HepG2 (cell line): ENCODE measurements at regions not wholly inside any gene's neighbourhood (a gene's known extent, or its start where the extent isn't known, plus 50 kb on each side); places are given as distances from the start of the nearest gene placed in this dataset.

Experiments used
- CAMTA2 ChIP-seq: sonication (generic); formaldehyde crosslinking; IDR thresholded peaks from 2 replicates; pipeline ENCODE4 v1.4.0; 2020; ENCODE audit warnings: mild to moderate bottlenecking, missing genetic modification reagents, borderline replicate concordance
- DBP ChIP-seq: sonication (generic); formaldehyde crosslinking; IDR thresholded peaks from 2 replicates; pipeline ENCODE4 v1.4.0; 2020; ENCODE audit warnings: missing genetic modification reagents; ENCODE audit errors: not compliant biosample characterization
- HES4 ChIP-seq: sonication (generic); formaldehyde crosslinking; IDR thresholded peaks from 2 replicates; pipeline ENCODE4 v1.9.0; 2021; ENCODE audit warnings: mild to moderate bottlenecking, missing genetic modification reagents, borderline replicate concordance
- IKZF1 ChIP-seq: fragments of 450-650 bp; IDR thresholded peaks from 2 replicates; pipeline ENCODE4 v1.7.1; 2016
- MEIS1 ChIP-seq: sonication (generic); formaldehyde crosslinking; IDR thresholded peaks from 2 replicates; pipeline ENCODE4 v1.9.0; 2021; ENCODE audit warnings: mild to moderate bottlenecking, missing genetic modification reagents, moderate library complexity, borderline replicate concordance
- MLLT10 ChIP-seq: sonication (generic); formaldehyde crosslinking; IDR thresholded peaks from 2 replicates; pipeline ENCODE4 v1.4.0; 2020; ENCODE audit warnings: missing genetic modification reagents
- SALL1 ChIP-seq: sonication (generic); formaldehyde crosslinking; IDR thresholded peaks from 2 replicates; pipeline ENCODE4 v1.8.0; 2022; ENCODE audit warnings: mild to moderate bottlenecking, missing genetic modification reagents
- TEAD3 ChIP-seq: optimal IDR thresholded peaks from 2 replicates; pipeline ENCODE3; 2016; ENCODE audit warnings: borderline replicate concordance
- ZBTB20 ChIP-seq: sonication (generic); formaldehyde crosslinking; IDR thresholded peaks from 2 replicates; pipeline ENCODE4 v1.8.1; 2023; ENCODE audit warnings: missing genetic modification reagents, low read depth, mild to moderate bottlenecking, borderline replicate concordance
- ZBTB8A ChIP-seq: sonication (generic); formaldehyde crosslinking; IDR thresholded peaks from 2 replicates; pipeline ENCODE4 v1.4.0; 2020; ENCODE audit warnings: mild to moderate bottlenecking, low read depth, missing genetic modification reagents, borderline replicate concordance
- ZFP1 ChIP-seq: IDR thresholded peaks from 2 replicates; pipeline ENCODE4 v1.6.1; 2016
- ZMYM4 ChIP-seq: sonication (generic); formaldehyde crosslinking; IDR thresholded peaks from 2 replicates; pipeline ENCODE4 v1.8.1; 2023; ENCODE audit warnings: mild to moderate bottlenecking, missing genetic modification reagents
- ZNF180 ChIP-seq: sonication (generic); formaldehyde crosslinking; IDR thresholded peaks from 2 replicates; pipeline ENCODE4 v1.4.0; 2020; ENCODE audit warnings: low read depth, missing genetic modification reagents, borderline replicate concordance
- ZNF33A ChIP-seq: sonication (generic); formaldehyde crosslinking; IDR thresholded peaks from 2 replicates; pipeline ENCODE4 v1.5.1; 2020; ENCODE audit warnings: missing genetic modification reagents, mild to moderate bottlenecking, moderate library complexity, borderline replicate concordance
- ZNF33B ChIP-seq: sonication (generic); formaldehyde crosslinking; IDR thresholded peaks from 2 replicates; pipeline ENCODE4 v1.5.1; 2020; ENCODE audit warnings: mild to moderate bottlenecking, missing genetic modification reagents
- ZNF674 ChIP-seq: sonication (generic); formaldehyde crosslinking; IDR thresholded peaks from 2 replicates; pipeline ENCODE4 v1.5.0; 2020; ENCODE audit warnings: low read depth, mild to moderate bottlenecking, missing genetic modification reagents
- ZNF782 ChIP-seq: sonication (generic); formaldehyde crosslinking; IDR thresholded peaks from 2 replicates; pipeline ENCODE4 v1.4.0; 2020; ENCODE audit warnings: missing genetic modification reagents, mild to moderate bottlenecking, borderline replicate concordance
- ZNF790 ChIP-seq: sonication (generic); formaldehyde crosslinking; IDR thresholded peaks from 2 replicates; pipeline ENCODE4 v1.8.0; 2022; ENCODE audit warnings: missing genetic modification reagents, mild to moderate bottlenecking, borderline replicate concordance
- ZNF891 ChIP-seq: sonication (generic); formaldehyde crosslinking; IDR thresholded peaks from 2 replicates; pipeline ENCODE4 v1.5.0; 2020; ENCODE audit warnings: mild to moderate bottlenecking, missing genetic modification reagents
- TF ChIP-seq, protein P1 (sequence below): IDR thresholded peaks from 2 replicates; pipeline ENCODE4 v1.6.1; 2012; ENCODE audit warnings: low read length, improper control_type of control experiment
- TF ChIP-seq, protein P2 (sequence below): sonication (generic); formaldehyde crosslinking; IDR thresholded peaks from 2 replicates; pipeline ENCODE4 v1.9.0; 2022; ENCODE audit warnings: missing genetic modification reagents, mild to moderate bottlenecking, borderline replicate concordance

DNA sequence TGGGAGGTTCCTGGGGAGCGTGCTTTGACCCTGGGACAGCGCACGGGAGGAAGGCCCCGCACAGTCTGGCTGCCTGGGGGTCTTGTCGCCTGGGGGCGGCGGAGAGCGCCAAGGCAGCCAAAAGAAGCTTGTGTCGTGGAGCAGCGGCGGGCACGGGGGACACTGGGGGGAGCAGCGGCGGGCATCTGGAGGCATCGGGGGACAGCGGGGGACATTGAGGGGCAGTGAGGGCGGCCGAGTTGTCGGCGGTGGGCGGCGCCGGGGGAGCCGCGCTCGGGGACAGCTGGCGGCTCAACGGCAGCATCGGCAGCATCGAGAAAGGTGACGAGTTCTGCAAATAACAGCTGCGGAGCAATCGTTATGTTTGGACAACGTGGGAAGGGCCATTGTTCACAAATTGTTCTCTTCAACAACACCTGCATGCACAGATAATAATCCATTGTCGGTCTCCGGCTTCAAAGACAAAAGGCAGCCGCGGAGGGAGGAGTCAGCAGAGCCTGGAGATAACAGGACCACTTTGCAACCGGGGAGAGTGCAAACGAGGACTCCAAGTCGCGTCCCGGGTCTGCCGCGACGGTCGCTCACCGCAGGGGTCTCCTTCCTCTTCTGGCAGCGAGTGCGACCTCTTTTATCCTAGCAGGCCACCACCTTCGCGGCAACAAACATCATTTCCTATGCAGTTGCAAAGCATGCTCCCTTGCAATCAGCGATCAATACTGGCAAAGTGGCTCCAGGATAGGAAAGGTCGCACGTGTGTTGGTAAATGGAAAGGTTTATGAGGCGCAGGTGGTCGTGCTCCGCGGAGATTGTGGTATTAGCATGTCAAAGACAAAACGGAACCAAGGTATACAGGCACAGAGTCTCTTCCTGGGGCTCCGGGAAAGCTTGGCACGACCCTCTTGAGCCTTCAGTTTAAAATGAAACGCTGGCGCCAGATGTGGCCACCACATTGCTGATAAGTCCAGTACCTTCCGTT lies 132.3 kb upstream of the DLX2 start (continued):
- TF ChIP-seq, protein P1, sequence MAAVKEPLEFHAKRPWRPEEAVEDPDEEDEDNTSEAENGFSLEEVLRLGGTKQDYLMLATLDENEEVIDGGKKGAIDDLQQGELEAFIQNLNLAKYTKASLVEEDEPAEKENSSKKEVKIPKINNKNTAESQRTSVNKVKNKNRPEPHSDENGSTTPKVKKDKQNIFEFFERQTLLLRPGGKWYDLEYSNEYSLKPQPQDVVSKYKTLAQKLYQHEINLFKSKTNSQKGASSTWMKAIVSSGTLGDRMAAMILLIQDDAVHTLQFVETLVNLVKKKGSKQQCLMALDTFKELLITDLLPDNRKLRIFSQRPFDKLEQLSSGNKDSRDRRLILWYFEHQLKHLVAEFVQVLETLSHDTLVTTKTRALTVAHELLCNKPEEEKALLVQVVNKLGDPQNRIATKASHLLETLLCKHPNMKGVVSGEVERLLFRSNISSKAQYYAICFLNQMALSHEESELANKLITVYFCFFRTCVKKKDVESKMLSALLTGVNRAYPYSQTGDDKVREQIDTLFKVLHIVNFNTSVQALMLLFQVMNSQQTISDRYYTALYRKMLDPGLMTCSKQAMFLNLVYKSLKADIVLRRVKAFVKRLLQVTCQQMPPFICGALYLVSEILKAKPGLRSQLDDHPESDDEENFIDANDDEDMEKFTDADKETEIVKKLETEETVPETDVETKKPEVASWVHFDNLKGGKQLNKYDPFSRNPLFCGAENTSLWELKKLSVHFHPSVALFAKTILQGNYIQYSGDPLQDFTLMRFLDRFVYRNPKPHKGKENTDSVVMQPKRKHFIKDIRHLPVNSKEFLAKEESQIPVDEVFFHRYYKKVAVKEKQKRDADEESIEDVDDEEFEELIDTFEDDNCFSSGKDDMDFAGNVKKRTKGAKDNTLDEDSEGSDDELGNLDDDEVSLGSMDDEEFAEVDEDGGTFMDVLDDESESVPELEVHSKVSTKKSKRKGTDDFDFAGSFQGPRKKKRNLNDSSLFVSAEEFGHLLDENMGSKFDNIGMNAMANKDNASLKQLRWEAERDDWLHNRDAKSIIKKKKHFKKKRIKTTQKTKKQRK, result no peak
- TF ChIP-seq ZBTB8A, result no peak
- no peak for TF ChIP-seq ZNF180 (CRISPR knock-in tag)
- no peak for TF ChIP-seq ZNF33A (CRISPR knock-in tag)
- TF ChIP-seq ZMYM4 (CRISPR knock-in tag), result no peak
- no peak for TF ChIP-seq ZFP1
- TF ChIP-seq SALL1 (CRISPR knock-in tag), result 0 out of 2 replicates have a peak, but pooled peaks have one; percentile 8
- 0 out of 2 replicates have a peak, but pooled peaks have one; percentile 33 for TF ChIP-seq ZNF33B (CRISPR knock-in tag)
- no peak for TF ChIP-seq ZBTB20 (CRISPR knock-in tag)
- no peak for TF ChIP-seq ZNF674 (CRISPR knock-in tag)
- no peak for TF ChIP-seq IKZF1
- no peak for TF ChIP-seq DBP (CRISPR knock-in tag)
- TF ChIP-seq MLLT10, result no peak
- no peak for TF ChIP-seq MEIS1 (CRISPR knock-in tag)
- TF ChIP-seq HES4 (CRISPR knock-in tag), result no peak
- no peak for TF ChIP-seq ZNF782 (CRISPR knock-in tag)
- no peak for TF ChIP-seq CAMTA2 (CRISPR knock-in tag)
- no peak for TF ChIP-seq TEAD3 (CRISPR knock-in tag)
- TF ChIP-seq ZNF790 (CRISPR knock-in tag), result no peak
- 0 out of 2 replicates have a peak, but pooled peaks have one; percentile 23 for TF ChIP-seq ZNF891 (CRISPR knock-in tag)
- TF ChIP-seq, protein P2, sequence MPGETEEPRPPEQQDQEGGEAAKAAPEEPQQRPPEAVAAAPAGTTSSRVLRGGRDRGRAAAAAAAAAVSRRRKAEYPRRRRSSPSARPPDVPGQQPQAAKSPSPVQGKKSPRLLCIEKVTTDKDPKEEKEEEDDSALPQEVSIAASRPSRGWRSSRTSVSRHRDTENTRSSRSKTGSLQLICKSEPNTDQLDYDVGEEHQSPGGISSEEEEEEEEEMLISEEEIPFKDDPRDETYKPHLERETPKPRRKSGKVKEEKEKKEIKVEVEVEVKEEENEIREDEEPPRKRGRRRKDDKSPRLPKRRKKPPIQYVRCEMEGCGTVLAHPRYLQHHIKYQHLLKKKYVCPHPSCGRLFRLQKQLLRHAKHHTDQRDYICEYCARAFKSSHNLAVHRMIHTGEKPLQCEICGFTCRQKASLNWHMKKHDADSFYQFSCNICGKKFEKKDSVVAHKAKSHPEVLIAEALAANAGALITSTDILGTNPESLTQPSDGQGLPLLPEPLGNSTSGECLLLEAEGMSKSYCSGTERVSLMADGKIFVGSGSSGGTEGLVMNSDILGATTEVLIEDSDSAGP (CRISPR knock-in tag), result peak; percentile 42; the same call in 1 of the 2 replicates
